Skeletal muscle cell (primary cell): ENCODE measurements at regions not wholly inside any gene's neighbourhood (a gene's known extent, or its start where the extent isn't known, plus 50 kb on each side); places are given as distances from the start of the nearest gene placed in this dataset.
"Not testable (repeated sequence)": the region's sequence is repeated elsewhere in the genome, so short reads cannot be mapped to it uniquely, and the experiment has no call there.

Experiments used
- DNase-seq: peaks from one replicate; pipeline ENCODE4 v3.0.0-alpha.2; 2010; ENCODE audit warnings: low read depth
- H3K4me3 ChIP-seq: 2 replicates; pipeline ENCODE4 v1.5.1; 2011; ENCODE audit warnings: low read depth, mild to moderate bottlenecking, control low read depth, low read length, moderate library complexity

DNA sequence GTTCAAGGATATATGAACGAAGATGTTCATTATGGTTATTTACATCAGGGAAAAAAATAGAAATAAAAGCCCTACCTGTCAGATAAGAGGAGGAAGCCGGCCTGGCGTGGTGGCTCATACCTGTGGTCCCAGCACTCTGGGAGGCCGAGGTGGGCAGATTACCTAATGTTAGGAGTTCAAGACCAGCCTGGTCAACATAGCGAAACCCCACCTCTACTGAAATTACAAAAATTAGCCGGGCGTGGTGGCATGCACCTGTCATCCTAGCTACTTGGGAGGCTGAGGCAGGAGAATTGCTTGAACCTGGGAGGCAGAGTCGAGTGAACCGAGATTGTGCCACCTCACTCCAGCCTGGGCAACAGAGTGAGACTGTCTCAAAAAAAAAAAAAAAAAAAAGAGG, 328.8 kb upstream of the SFRP2 start:
- H3K4me3 ChIP-seq, DNase-seq: not testable (repeated sequence)

GRCh38 chr4:154107337-154107736, 318.5 kb upstream of the SFRP2 start:
- no peak overlapping the region for H3K4me3 ChIP-seq
- no peak for DNase-seq

DNA sequence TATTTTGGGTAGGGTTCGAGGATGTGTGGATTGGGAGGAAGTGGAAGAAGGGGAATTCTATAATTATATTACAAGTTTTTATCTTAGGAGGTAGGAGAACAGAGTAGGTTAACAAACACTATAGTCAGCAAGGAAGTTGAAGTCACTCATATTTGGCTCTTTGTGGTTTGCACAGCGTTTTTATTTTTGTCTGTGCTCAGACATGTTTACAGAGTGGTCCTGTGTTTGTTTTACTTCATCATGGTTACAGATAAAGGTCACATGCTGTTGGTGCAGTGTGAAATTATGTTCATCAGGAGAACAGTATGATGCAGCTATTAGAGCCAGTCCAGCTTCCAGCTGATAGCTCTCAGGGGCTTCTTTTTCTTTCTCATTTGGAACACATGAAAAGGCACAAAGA, 299.9 kb upstream of the SFRP2 start:
- H3K4me3 ChIP-seq: no peak overlapping the region
- no peak for DNase-seq

- DNase-seq: no peak
- H3K4me3 ChIP-seq: no peak overlapping the region
These were observed 297.4 kb upstream of the SFRP2 start for GRCh38 chr4:154086247-154086646.

GRCh38 chr4:154084864-154085263, 296.0 kb upstream of the SFRP2 start:
- peak; percentile 49 for DNase-seq
- H3K4me3 ChIP-seq: no peak overlapping the region

DNA sequence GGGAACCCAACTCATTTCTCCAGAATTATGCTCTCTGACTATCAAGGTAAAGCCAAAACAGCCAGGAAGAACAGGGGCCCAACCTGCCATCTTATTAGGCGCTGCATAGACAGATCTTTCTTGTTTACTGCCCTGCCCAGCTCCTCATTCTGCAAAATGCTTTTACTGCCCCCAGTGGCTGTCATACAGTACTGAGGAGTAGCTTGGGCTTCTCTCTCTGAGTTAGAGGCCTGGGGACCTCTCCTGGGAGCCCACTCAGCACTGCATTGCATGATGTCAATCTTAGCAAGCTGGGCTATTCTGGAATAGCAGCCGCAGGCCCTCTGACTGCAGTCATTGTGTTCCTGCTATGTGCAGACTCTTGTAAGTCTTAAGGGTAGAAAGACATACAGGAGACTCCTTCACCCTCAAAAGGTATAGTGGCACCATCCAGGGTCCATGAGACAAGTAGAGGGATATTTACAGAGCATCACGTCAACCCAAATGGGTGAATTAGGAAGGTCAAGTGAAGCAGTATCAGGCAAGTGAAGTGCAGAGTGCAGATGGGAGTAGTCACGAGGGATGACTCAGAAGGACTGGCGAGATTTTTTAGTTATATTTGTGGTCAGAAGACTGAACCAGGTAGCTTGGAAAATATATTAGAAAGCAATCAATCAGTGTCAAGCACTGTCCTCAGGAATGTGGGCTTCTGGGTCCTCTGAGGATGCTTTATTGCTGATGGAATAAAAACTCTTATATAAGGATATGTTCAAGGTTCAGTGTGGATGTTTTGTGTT, 294.1 kb upstream of the SFRP2 start:
- DNase-seq: no peak
- no peak overlapping the region for H3K4me3 ChIP-seq

DNA sequence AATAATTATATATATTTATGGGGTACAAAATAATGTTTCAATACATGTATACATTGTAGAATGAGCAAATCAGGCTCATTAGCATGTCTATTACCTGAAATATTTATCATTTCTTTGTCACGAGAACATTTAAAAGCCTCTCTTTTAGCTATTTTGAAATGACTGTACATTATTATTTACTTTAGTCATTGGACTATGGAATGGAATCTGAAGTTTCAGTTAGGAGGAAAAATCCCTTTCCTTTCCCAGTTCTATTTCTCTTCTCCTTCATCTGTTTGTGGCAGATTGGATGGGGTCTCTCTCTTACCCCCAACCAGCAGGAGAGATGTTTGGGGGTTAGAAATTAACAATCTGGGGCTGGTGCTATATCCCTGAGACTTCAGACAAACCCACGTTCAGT, 292.5 kb upstream of the SFRP2 start:
- H3K4me3 ChIP-seq: no peak overlapping the region
- DNase-seq: no peak

DNA sequence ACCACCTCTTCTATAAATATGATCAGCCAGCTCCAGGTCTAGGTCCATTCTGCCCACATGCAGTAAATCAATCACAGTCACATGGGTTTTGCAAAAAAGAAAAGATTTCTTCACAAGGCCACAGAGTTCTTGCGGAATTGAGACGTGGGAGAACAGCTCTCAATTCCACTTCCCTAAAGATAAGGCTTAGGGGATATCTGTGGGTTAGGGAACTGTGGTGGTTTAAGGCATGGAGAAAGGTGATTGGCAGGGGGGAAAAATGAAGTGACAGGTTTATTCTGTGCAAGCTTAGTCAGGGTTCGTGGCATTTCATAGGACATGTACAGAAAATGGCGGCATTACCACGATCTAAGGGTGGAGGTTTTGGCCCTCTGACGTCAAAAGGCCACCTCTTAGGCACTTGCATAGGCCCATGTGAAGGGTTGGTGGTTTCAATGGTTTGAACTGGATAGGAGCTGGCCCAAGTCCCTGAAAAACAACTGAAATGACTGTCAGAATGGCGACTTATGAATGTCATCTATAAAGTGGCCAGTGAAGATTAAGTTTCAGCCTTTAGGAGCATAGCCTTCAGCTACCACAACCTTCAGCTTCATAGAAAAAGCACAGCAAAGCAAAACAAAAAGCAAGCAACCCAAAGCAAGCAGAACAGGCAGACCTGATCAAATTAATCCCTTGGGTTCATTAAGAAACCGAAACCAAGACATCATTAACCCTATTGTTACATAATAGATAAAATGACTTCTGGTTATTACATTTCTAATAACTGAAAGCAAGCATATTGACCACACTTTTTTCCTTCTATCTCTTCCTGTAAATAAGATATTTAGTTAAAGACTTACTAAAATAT, 289.8 kb upstream of the SFRP2 start:
- no peak for DNase-seq
- no peak overlapping the region for H3K4me3 ChIP-seq

- H3K4me3 ChIP-seq: no peak overlapping the region
- DNase-seq: no peak
These were observed 288.0 kb upstream of the SFRP2 start for GRCh38 chr4:154076921-154077320.

DNA sequence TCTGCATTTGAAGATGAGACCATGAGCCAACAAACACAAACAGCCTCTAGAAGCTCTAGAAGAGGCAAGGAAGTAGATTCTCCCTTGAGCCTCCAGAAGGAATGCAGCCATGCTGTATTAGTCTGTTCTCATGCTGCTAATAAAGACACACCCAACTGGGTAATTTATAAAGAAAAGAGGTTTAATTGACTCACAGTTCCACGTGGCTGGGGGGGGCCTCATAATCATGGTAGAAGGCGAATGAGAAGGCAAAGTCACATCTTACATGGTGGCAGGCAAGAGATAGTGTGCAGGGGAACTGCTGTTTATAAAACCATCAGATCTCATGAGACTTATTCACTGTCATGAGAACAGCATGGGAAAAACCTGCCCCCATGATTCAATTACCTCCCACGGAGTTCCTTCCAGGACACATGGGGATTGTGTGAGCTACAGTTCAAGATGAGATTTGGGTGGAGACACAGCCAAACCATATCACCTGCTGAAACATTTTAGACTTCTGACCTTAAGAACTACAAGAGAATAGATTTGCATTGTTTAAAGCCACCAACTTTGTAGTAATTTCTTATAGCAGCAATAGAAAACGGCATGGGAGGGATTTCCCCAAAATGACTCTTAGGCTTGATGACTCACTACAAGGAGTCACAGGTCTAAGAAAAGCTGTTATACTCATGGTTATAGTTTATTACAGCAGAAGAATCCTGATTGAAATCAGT, 284.4 kb upstream of the SFRP2 start:
- peak; percentile 63 for DNase-seq

DNA sequence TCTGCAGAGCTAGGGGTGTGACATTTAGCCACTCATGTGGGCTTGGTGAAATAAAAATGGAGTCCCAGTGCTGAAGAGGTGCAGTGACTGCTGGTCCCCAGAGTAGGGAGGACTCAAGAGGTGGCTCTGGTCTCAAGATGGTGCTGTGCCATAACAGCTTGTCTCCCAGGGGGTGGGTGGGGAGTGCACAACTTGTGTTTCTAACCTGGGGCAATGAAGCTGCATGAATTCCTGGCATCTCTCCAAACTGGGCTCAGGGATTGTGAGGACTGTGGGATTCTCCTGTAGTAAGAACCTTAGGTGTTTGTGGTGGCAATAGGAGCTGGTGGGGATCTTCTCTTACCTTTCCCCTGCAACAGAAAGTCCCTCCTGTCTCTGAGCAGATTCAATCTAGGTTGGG, 278.9 kb upstream of the SFRP2 start:
- no peak for DNase-seq
- H3K4me3 ChIP-seq: no peak overlapping the region

More for the DNA sequence above, 284.4 kb upstream of the SFRP2 start:
- H3K4me3 ChIP-seq: no peak overlapping the region

DNA sequence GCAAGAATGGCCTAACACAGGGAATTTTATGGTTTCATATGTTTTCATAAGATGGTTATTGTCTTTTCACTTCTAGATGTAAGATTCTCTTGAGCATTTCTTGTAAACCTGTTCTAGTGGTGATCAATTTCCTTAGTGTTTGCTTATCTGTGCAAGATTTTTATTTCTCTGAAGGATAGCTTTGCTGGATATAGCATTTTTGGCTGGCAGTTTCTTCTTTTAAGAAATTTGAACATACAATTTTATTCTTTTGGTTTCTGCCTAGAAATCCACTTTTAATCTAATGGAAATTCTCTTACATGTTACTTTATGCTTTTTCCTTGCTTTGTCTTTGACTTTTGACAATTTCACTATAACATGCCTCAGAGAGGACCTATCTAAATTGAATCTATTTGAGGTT, 276.5 kb upstream of the SFRP2 start:
- DNase-seq: no peak
- no peak overlapping the region for H3K4me3 ChIP-seq

DNA sequence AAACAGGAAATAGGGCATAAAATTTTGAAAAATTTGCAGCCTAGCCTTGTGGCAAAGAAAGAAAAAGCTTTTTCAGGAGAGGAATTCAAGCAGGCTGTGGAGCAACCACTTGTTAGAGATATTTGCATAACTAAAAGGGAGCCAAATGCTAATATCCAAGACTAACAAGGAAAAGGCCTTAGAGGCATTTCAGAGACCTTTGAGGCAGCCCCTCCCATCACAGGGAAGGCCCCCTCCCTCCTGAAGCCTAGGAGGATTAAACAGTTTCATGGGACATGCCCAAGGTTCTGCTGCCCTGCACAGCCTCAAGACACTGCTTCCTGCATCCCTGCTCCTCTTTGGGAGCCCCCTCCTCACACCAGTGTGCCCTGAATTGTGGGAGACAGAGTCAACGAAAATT, 275.4 kb upstream of the SFRP2 start:
- no peak overlapping the region for H3K4me3 ChIP-seq
- DNase-seq: no peak

DNA sequence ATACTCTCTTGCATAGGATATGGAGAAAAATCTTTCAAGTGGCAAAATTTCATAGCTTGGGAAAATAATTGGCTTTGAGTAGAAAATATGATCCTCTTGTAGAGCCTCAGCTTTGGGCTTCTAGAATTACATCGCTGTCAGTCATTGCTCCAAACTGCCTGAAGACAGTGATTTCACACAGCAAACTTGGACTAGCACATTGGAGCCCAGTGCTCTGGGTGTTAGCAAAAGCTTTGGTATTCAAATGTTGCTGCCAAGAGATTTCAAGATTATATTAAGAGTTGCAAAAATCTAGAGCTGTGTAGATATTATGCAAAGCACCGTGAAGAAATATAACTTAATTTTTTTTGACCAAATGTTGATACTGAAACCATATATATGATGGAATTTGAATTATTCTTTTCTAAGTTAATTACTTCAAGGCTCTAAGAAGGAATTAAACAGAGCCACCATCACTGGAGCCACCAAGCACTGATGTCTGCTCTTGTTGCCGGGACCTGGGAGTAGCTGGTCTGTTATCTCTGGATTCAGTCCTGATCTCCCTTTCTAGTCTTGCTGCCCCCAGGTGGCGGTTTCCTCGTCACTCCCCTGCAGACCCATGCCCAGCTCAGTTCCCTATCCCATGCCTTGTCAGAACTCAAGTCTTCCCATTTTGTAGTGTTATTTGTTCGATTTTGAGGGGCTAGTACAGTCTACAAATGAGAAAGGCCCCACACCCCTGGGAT, 260.7 kb upstream of the SFRP2 start:
- H3K4me3 ChIP-seq: no peak overlapping the region
- DNase-seq: peak; percentile 73

GRCh38 chr4:154047733-154048132, 258.9 kb upstream of the SFRP2 start:
- no peak overlapping the region for H3K4me3 ChIP-seq
- DNase-seq: no peak

GRCh38 chr4:154044742-154045485, 256.0 kb upstream of the SFRP2 start:
- no peak for DNase-seq
- H3K4me3 ChIP-seq: no peak overlapping the region

GRCh38 chr4:154044108-154044531, 255.2 kb upstream of the SFRP2 start:
- DNase-seq: peak; percentile 56
- no peak overlapping the region for H3K4me3 ChIP-seq

DNA sequence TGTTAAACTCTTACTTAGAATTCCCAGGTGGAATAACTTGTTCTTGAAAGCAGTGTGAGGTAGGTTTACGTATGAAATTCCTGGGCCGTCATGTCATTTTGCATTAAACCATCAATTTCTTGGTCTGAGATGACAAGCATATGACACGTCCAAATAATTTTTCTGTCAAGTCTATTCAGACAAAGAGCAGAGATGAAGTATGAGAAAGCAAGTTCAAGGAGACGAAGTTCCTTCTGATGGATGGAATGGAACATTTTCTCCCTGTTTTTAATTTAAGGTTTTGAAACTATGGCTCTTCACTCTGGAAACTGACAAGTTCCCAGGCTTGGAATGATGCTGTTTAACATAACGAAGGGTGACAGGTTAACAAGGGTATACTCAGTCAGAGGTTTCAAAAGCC, 252.8 kb upstream of the SFRP2 start:
- DNase-seq: no peak
- no peak overlapping the region for H3K4me3 ChIP-seq
